Esophagus squamous epithelium (tissue), 5 donors: ENCODE measurements at regions not wholly inside any gene's neighbourhood (a gene's known extent, or its start where the extent isn't known, plus 50 kb on each side); places are given as distances from the start of the nearest gene placed in this dataset.

Experiments
- DNase-seq: peaks from one replicate; lab custom pipeline; 2025; lab: John Stamatoyannopoulos, UW
- H3K27ac ChIP-seq, 4 donors: fragments of 200-600 bp; sonication (generic); one replicate each; pipeline ENCODE4 v1.5.1; 2016 to 2019; ENCODE audit warnings: mild to moderate bottlenecking in 1 of 4
- H3K27me3 ChIP-seq, 4 donors: fragments of 200-600 bp; sonication (generic); 1 replicate in 3 of 4; 2 replicates in 1 of 4; pipeline versions ENCODE4 v1.5.1 to v1.6.0; 2017 to 2021; ENCODE audit warnings: antibody characterized with exemption in 1 of 4
- H3K36me3 ChIP-seq, 3 donors: fragments of 200-600 bp; sonication (generic); one replicate each; pipeline ENCODE4 v1.5.1; 2016 to 2019
- H3K4me1 ChIP-seq, 3 donors: fragments of 200-600 bp; sonication (generic); one replicate each; pipeline ENCODE4 v1.5.1; 2017 to 2019
- H3K4me3 ChIP-seq, 4 donors: fragments of 200-600 bp; sonication (generic); 1 replicate in 3 of 4; 2 replicates in 1 of 4; pipeline ENCODE4 v1.5.1; 2016 to 2019; ENCODE audit warnings: mild to moderate bottlenecking in 2 of 4, moderate library complexity in 1 of 4
- H3K9me3 ChIP-seq, 3 donors: fragments of 200-600 bp; sonication (generic); one replicate each; pipeline ENCODE4 v1.5.1; 2016 to 2019
- CTCF ChIP-seq, 6 experiments: fragments of 450-650 bp in 4 of 6; fragments of 200-600 bp in 2 of 6; sonication (generic) in 2 of 6; IDR thresholded peaks; one replicate each; pipeline ENCODE4 v1.5.1; 2016 to 2019; ENCODE audit warnings: antibody characterized with exemption in 6 of 6, mild to moderate bottlenecking in 4 of 6, moderate library complexity in 4 of 6
- POLR2A ChIP-seq, 4 donors: fragments of 450-650 bp; IDR thresholded peaks; one replicate each; pipeline ENCODE4 v1.6.1; 2017; ENCODE audit warnings: antibody characterized with exemption in 4 of 4, mild to moderate bottlenecking in 4 of 4, moderate library complexity in 3 of 4
- WGBS, 2 donors: methylation state at CpG; one replicate each; pipeline ENCODE4 v1.1.5; 2018; 5-methylcytosine and 5-hydroxymethylcytosine counted together
- intact Hi-C: fragments of 100-400 bp; cut with DNase I; formaldehyde crosslinking; loops from one replicate; pipeline ENCODE4 v1.15.0; 2022
- donor health status: DM: yes; HTN: yes; CAD: no.

GRCh38 chr11:70785372-70785771 lies 387.0 kb downstream of the CTTN start:
- Histone ChIP-seq H3K9me3 (no peaks in the 10 kb centered on the region), H3K4me1 (no peaks in the 10 kb centered on the region), H3K4me3 (no peak overlapping the region), H3K27me3 (no peaks in the 10 kb centered on the region), H3K27ac (no peak overlapping the region), H3K36me3 (no peaks in the 10 kb centered on the region)
- TF ChIP-seq POLR2A (IDR thresholded peaks at IDR 0.05), result no peak
- no peak for TF ChIP-seq CTCF (IDR thresholded peaks at IDR 0.05)
- no peak for DNase-seq
- WGBS, 2 donors, result 67 to 80% methylated on average over 3 to 5 of the region's 5 CpGs
- intact Hi-C loops, result no loop called here

- 77 to 79% methylated on average over 4 of the region's 6 CpGs for whole genome bisulfite sequencing, 2 donors
- H3K27ac ChIP-seq, result no peak overlapping the region
- no peaks in the 10 kb centered on the region for H3K27me3 ChIP-seq
- no peak for DNase-seq
- H3K36me3 ChIP-seq, result no peaks in the 10 kb centered on the region
- no peaks in the 10 kb centered on the region for H3K4me1 ChIP-seq
- intact Hi-C loops, result no loop called here
- H3K9me3 ChIP-seq, result no peaks in the 10 kb centered on the region
- TF ChIP-seq CTCF (IDR thresholded peaks at IDR 0.05) (no peak), POLR2A (IDR thresholded peaks at IDR 0.05) (no peak)
- H3K4me3 ChIP-seq, result no peak overlapping the region
Observed at GRCh38 chr11:70786021-70786665, 387.8 kb downstream of the CTTN start.

GRCh38 chr11:70788248-70789022 lies 390.1 kb downstream of the CTTN start:
- intact Hi-C loops, result no loop called here

GRCh38 chr11:70790671-70791300 lies 392.5 kb downstream of the CTTN start:
- no peak for DNase-seq
- Histone ChIP-seq H3K27ac (no peak overlapping the region), H3K27me3 (no peaks in the 10 kb centered on the region), H3K4me1 (no peaks in the 10 kb centered on the region), H3K36me3 (no peaks in the 10 kb centered on the region), H3K4me3 (no peak overlapping the region), H3K9me3 (peaks cover 0 to 22% (median 12%) of the 10 kb centered on the region in 3 donors)
- intact Hi-C loops, result no loop called here
- WGBS, 2 donors, result 89 to 93% methylated on average over 5 to 6 of the region's 12 CpGs
- TF ChIP-seq CTCF (IDR thresholded peaks at IDR 0.05), result no peak
- no peak for TF ChIP-seq POLR2A (IDR thresholded peaks at IDR 0.05)

More at GRCh38 chr11:70788248-70789022, 390.1 kb downstream of the CTTN start:
- H3K4me1 ChIP-seq, result no peaks in the 10 kb centered on the region
- peaks cover 0 to 10% (median 8%) of the 10 kb centered on the region in 3 donors for H3K9me3 ChIP-seq
- 66 to 76% methylated on average over 14 to 16 of the region's 18 CpGs for WGBS, 2 donors
- TF ChIP-seq CTCF (IDR thresholded peaks at IDR 0.05) (no peak), POLR2A (IDR thresholded peaks at IDR 0.05) (no peak)
- H3K27ac ChIP-seq, result no peak overlapping the region
- H3K27me3 ChIP-seq, result no peaks in the 10 kb centered on the region
- H3K4me3 ChIP-seq, result no peak overlapping the region
- H3K36me3 ChIP-seq, result no peaks in the 10 kb centered on the region
- DNase-seq, result no peak
